GM12878 (cell line): ENCODE measurements at regions not wholly inside any gene's neighbourhood (a gene's known extent, or its start where the extent isn't known, plus 50 kb on each side); places are given as distances from the start of the nearest gene placed in this dataset.

Source experiments
- ATAC-seq: fragments of 200-7000 bp; cut with Tn5 transposase; 3 replicates; pipeline ENCODE4 v1.9.1; 2020; ENCODE audit warnings: mild to moderate bottlenecking, moderate library complexity
- BruUV-seq: library from RNA; stranded (reverse); fragments of 400-500 nt; replicated peaks from 2 replicates; lab custom pipeline; 2021; lab: Mats Ljungman, UMichigan
- CTCF ChIA-PET: fragments of 300-600 bp; sonication (Branson Sonifier 250); formaldehyde crosslinking; extraction: SDS; loops from one replicate; lab custom pipeline; 2021; ENCODE audit warnings: inconsistent platforms; lab: Yijun Ruan, JAX
- POLR2A ChIA-PET: fragments of 350-600 bp; formaldehyde crosslinking; extraction: SDS; loops from one replicate; lab custom pipeline; 2021; ENCODE audit warnings: inconsistent platforms; lab: Charles Lee
- RAD21 ChIA-PET: fragments of 300-600 bp; sonication (Branson Sonifier 250); formaldehyde crosslinking; loops from one replicate; lab custom pipeline; 2023; ENCODE audit warnings: antibody characterized with exemption; ENCODE audit not compliant: unreplicated experiment; lab: Charles Lee
- SMC1A ChIA-PET: fragments of 300-600 bp; sonication (Branson Sonifier 250); formaldehyde crosslinking; loops from one replicate; lab custom pipeline; 2023; ENCODE audit not compliant: unreplicated experiment, uncharacterized antibody; lab: Charles Lee
- DNase-seq: peaks from one replicate; pipeline ENCODE4 v3.0.0-alpha.2; 2011; ENCODE audit warnings: low read depth, low spot score
- FAIRE-seq: peaks from 3 replicates; lab custom pipeline; 2011; peaks lifted over from hg19 to GRCh38; lab: Jason Lieb, UNC
- H2AFZ ChIP-seq: 2 replicates; pipeline ENCODE4 v1.6.0; 2011; ENCODE audit warnings: low read depth, low read length, control low read depth; ENCODE audit not compliant: control insufficient read depth
- H3K27ac ChIP-seq: 2 replicates; pipeline ENCODE4 v1.5.1; 2011; ENCODE audit warnings: control low read depth; ENCODE audit not compliant: control insufficient read depth, insufficient read depth
- H3K27me3 ChIP-seq, 2 experiments: replicated peaks in 1 of 2; 2 replicates each; pipeline versions ENCODE4 v1.6.0 to v1.6.1; 2011; ENCODE audit warnings: low read length in 1 of 2; ENCODE audit not compliant: control insufficient read depth in 2 of 2, insufficient read depth in 2 of 2
- H3K36me3 ChIP-seq, 2 experiments: 2 replicates each; pipeline ENCODE4 v1.5.1; 2011; ENCODE audit warnings: low read length in 1 of 2; ENCODE audit not compliant: control insufficient read depth in 2 of 2, insufficient read depth in 2 of 2
- H3K4me1 ChIP-seq: 2 replicates; pipeline ENCODE4 v1.6.1; 2011; ENCODE audit warnings: mild to moderate bottlenecking, low read length, moderate library complexity, mixed read lengths; ENCODE audit not compliant: control insufficient read depth, insufficient read depth
- H3K4me2 ChIP-seq: 2 replicates; pipeline ENCODE4 v1.6.0; 2011; ENCODE audit warnings: control low read depth; ENCODE audit not compliant: control insufficient read depth, insufficient read depth
- H3K4me3 ChIP-seq: fragments of 200-600 bp; sonication (generic); 2 replicates; pipeline ENCODE4 v1.5.1; 2016
- H3K79me2 ChIP-seq: 2 replicates; pipeline ENCODE4 v1.6.0; 2011; ENCODE audit warnings: low read length; ENCODE audit not compliant: control insufficient read depth, insufficient read depth
- H3K9ac ChIP-seq: 2 replicates; pipeline ENCODE4 v1.8.0; 2011; ENCODE audit warnings: low read length, control low read depth, mixed read lengths; ENCODE audit not compliant: control insufficient read depth, insufficient read depth
- H3K9me3 ChIP-seq: replicated peaks from 3 replicates; pipeline ENCODE4 v1.5.1; 2011; ENCODE audit warnings: mild to moderate bottlenecking, low read length; ENCODE audit not compliant: control insufficient read depth, insufficient read depth
- H4K20me1 ChIP-seq: 2 replicates; pipeline ENCODE4 v1.6.0; 2011; ENCODE audit not compliant: control insufficient read depth, insufficient read depth
- ATF3 ChIP-seq: IDR thresholded peaks from 2 replicates; pipeline ENCODE4 v1.6.1; 2011; ENCODE audit warnings: low read depth, mild to moderate bottlenecking, low read length, moderate library complexity, borderline replicate concordance; ENCODE audit errors: extremely low read depth
- BCL11A ChIP-seq: IDR thresholded peaks from 2 replicates; pipeline ENCODE4 v1.6.1; 2011; ENCODE audit warnings: low read depth, low read length
- BCL3 ChIP-seq: IDR thresholded peaks from 2 replicates; pipeline ENCODE4 v1.6.1; 2011; ENCODE audit warnings: borderline replicate concordance, low read depth, mild to moderate bottlenecking, moderate library complexity, low read length; ENCODE audit not compliant: insufficient read depth, poor library complexity, severe bottlenecking
- HSF1 ChIP-seq: fragments of 150-350 bp; IDR thresholded peaks from 2 replicates; pipeline ENCODE4 v1.6.1; 2014; ENCODE audit warnings: mild to moderate bottlenecking, low read depth, low read length
- MYC ChIP-seq: IDR thresholded peaks from 2 replicates; pipeline ENCODE4 v1.6.1; 2011; ENCODE audit warnings: mild to moderate bottlenecking, low read length, moderate library complexity, inconsistent platforms; ENCODE audit not compliant: insufficient read depth, insufficient replicate concordance, insufficient read length, severe bottlenecking
- NFYA ChIP-seq: IDR thresholded peaks from 2 replicates; pipeline ENCODE4 v1.6.1; 2011; ENCODE audit warnings: low read depth, mild to moderate bottlenecking, low read length, improper control_type of control experiment, borderline replicate concordance
- NR2C1 ChIP-seq: fragments of 450-650 bp; IDR thresholded peaks from 2 replicates; pipeline ENCODE4 v1.6.1; 2017; ENCODE audit warnings: antibody characterized with exemption, mild to moderate bottlenecking, moderate library complexity
- NRF1 ChIP-seq: conservative IDR thresholded peaks from 2 replicates; pipeline ENCODE4 v1.6.1; 2011; ENCODE audit warnings: mild to moderate bottlenecking, low read depth, low read length, improper control_type of control experiment
- PAX8 ChIP-seq: fragments of 450-650 bp; IDR thresholded peaks from 2 replicates; pipeline ENCODE4 v1.6.1; 2017; ENCODE audit warnings: mild to moderate bottlenecking, moderate library complexity
- USF1 ChIP-seq: IDR thresholded peaks from 2 replicates; pipeline ENCODE4 v1.6.1; 2011; ENCODE audit warnings: borderline replicate concordance, low read depth, mild to moderate bottlenecking, moderate library complexity, mixed read lengths, low read length; ENCODE audit not compliant: insufficient read depth; ENCODE audit errors: extremely low read length
- WGBS: methylation state at CpG from one replicate; pipeline ENCODE4 v1.1.6; 2016; ENCODE audit warnings: low lambda C conversion rate; ENCODE audit not compliant: insufficient replicate concordance, insufficient coverage; ENCODE audit errors: missing lambda C conversion rate; 5-methylcytosine and 5-hydroxymethylcytosine counted together
- in situ Hi-C: fragments of 300-500 bp; cut with MboI; formaldehyde crosslinking; loops from 9 replicates; pipeline ENCODE4 v1.14.3; 2018; ENCODE audit warnings: mixed read lengths
- intact Hi-C: fragments of 100-400 bp; cut with micrococcal nuclease; formaldehyde crosslinking; loops from one replicate; pipeline ENCODE4 v1.14.2; 2022; ENCODE audit not compliant: unreplicated experiment

GRCh38 chr3:21826416-21826815 lies 75.4 kb upstream of the ZNF385D start:
- DNase-seq (no peak), ATAC-seq (no peak), FAIRE-seq (no peak)
- ChIA-PET SMC1A (no interaction called here), POLR2A (interaction anchor here (0.6 kb wide), 1 partner anchor 293 kb away, joined by 3 read pairs; no protein-coding TSS in a partner anchor), RAD21 (no interaction called here), CTCF (interaction anchor here (0.6 kb wide), 1 partner anchor 763 kb away, joined by 3 read pairs; no protein-coding TSS in a partner anchor)
- H4K20me1 ChIP-seq: no peaks in the 10 kb centered on the region
- no peak overlapping the region for H3K4me3 ChIP-seq
- TF ChIP-seq NRF1: no peak
- H3K27me3 ChIP-seq: no peaks in the 10 kb centered on the region
- no peaks in the 10 kb centered on the region for H3K79me2 ChIP-seq
- H3K9ac ChIP-seq: no peak overlapping the region
- H2AFZ ChIP-seq: no peak overlapping the region
- BruUV-seq: no TSS peak
- H3K27ac ChIP-seq: no peak overlapping the region
- no peaks in the 10 kb centered on the region for H3K4me1 ChIP-seq
- H3K9me3 ChIP-seq: no peaks in the 10 kb centered on the region
- H3K4me2 ChIP-seq: no peak overlapping the region
- intact Hi-C loops (no loop called here), in situ Hi-C loops (no loop called here)
- no peaks in the 10 kb centered on the region for H3K36me3 ChIP-seq
- WGBS: 13% methylated on average over 1 of the region's 1 CpG

GRCh38 chr3:21830541-21830940 lies 79.5 kb upstream of the ZNF385D start:
- Histone ChIP-seq H3K9me3 (no peaks in the 10 kb centered on the region), H3K4me1 (no peaks in the 10 kb centered on the region), H3K36me3 (no peaks in the 10 kb centered on the region), H3K27me3 (no peaks in the 10 kb centered on the region), H3K27ac (no peak overlapping the region), H3K4me2 (no peak overlapping the region), H4K20me1 (no peaks in the 10 kb centered on the region), H3K79me2 (no peaks in the 10 kb centered on the region), H3K9ac (no peak overlapping the region), H2AFZ (no peak overlapping the region), H3K4me3 (no peak overlapping the region)
- in situ Hi-C loops (no loop called here), intact Hi-C loops (no loop called here)
- no peak for DNase-seq
- CTCF ChIA-PET: no interaction called here
- POLR2A ChIA-PET: no interaction called here
- RAD21 ChIA-PET: no interaction called here
- TF ChIP-seq USF1 (no peak), BCL3 (no peak), PAX8 (no peak), NFYA (no peak), HSF1 (no peak), NR2C1 (no peak), ATF3 (no peak), BCL11A (no peak), MYC (no peak)
- 0% methylated on average over 2 of the region's 2 CpGs for WGBS
- SMC1A ChIA-PET: no interaction called here
- no TSS peak for BruUV-seq
- no peak for ATAC-seq
- no peak for FAIRE-seq
